NCI-H2171 treated with DMSO at 0.1 percent for 48 hours (cell line): ENCODE measurements at regions not wholly inside any gene's neighbourhood (a gene's known extent, or its start where the extent isn't known, plus 50 kb on each side); places are given as distances from the start of the nearest gene placed in this dataset.

Experiments
- DNase-seq: peaks from one replicate; lab custom pipeline; 2025; lab: John Stamatoyannopoulos, UW

- no peak for DNase-seq
These were observed 76.6 kb upstream of the ITGA4 start for GRCh38 chr2:181380581-181380980.

GRCh38 chr2:181384923-181385322 is 72.3 kb upstream of the ITGA4 start:
- no peak for DNase-seq

GRCh38 chr2:181389524-181389923 is 67.7 kb upstream of the ITGA4 start:
- no peak for DNase-seq

- no peak for DNase-seq
These were observed 63.7 kb upstream of the ITGA4 start for GRCh38 chr2:181393472-181393871.

- DNase-seq: peak; percentile 21
These were observed 62.3 kb upstream of the ITGA4 start for GRCh38 chr2:181394741-181395437.

- DNase-seq: no peak
These were observed 61.3 kb upstream of the ITGA4 start for GRCh38 chr2:181395851-181396250.

GRCh38 chr2:181396256-181397123 is 60.7 kb upstream of the ITGA4 start:
- peak; percentile 45 for DNase-seq

GRCh38 chr2:181397331-181397730 is 59.9 kb upstream of the ITGA4 start:
- DNase-seq: no peak

- no peak for DNase-seq
These were observed 59.2 kb upstream of the ITGA4 start for GRCh38 chr2:181398000-181398399.

- DNase-seq: no peak
These were observed 58.2 kb upstream of the ITGA4 start for GRCh38 chr2:181399027-181399426.

GRCh38 chr2:181404472-181404871 is 52.7 kb upstream of the ITGA4 start:
- no peak for DNase-seq

GRCh38 chr2:181407171-181407570 is 50.0 kb upstream of the ITGA4 start:
- DNase-seq: no peak
